GM21423 (cell line): ENCODE measurements at regions not wholly inside any gene's neighbourhood (a gene's known extent, or its start where the extent isn't known, plus 50 kb on each side); places are given as distances from the start of the nearest gene placed in this dataset.

Experiments
- ATAC-seq: cut with Tn5 transposase; IDR thresholded peaks from one replicate; pipeline ENCODE4 v1.9.1; 2021; ENCODE audit warnings: mild to moderate bottlenecking, moderate library complexity; ENCODE audit not compliant: unreplicated experiment

GRCh38 chr6:44701637-44702101 is 314.2 kb downstream of the CDC5L start:
- no peak for ATAC-seq

- ATAC-seq = no peak
Measured at GRCh38 chr6:44702292-44702691, 314.8 kb downstream of the CDC5L start.

GRCh38 chr6:44704240-44705150 is 317.0 kb downstream of the CDC5L start:
- ATAC-seq = no peak

GRCh38 chr6:44705596-44705995 is 318.1 kb downstream of the CDC5L start:
- no peak for ATAC-seq

GRCh38 chr6:44706011-44706410 is 318.5 kb downstream of the CDC5L start:
- no peak for ATAC-seq

GRCh38 chr6:44708208-44708607 is 320.7 kb downstream of the CDC5L start:
- ATAC-seq = no peak

GRCh38 chr6:44712353-44713111 is 325.0 kb downstream of the CDC5L start:
- no peak for ATAC-seq

- ATAC-seq = no peak
Measured at GRCh38 chr6:44715188-44715587, 327.7 kb downstream of the CDC5L start.

- no peak for ATAC-seq
Measured at GRCh38 chr6:44715925-44716324, 328.4 kb downstream of the CDC5L start.

GRCh38 chr6:44717431-44717830 is 329.9 kb downstream of the CDC5L start:
- ATAC-seq = no peak

- no peak for ATAC-seq
Measured at GRCh38 chr6:44721954-44722578, 334.6 kb downstream of the CDC5L start.

- no peak for ATAC-seq
Measured at GRCh38 chr6:44722736-44723135, 335.2 kb downstream of the CDC5L start.

GRCh38 chr6:44723439-44724197 is 336.1 kb downstream of the CDC5L start:
- no peak for ATAC-seq

- ATAC-seq = no peak
Measured at GRCh38 chr6:44725070-44725469, 337.6 kb downstream of the CDC5L start.

GRCh38 chr6:44727651-44728630 is 340.4 kb downstream of the CDC5L start:
- ATAC-seq = no peak

- ATAC-seq = no peak
Measured at GRCh38 chr6:44730771-44731391, 343.4 kb downstream of the CDC5L start.

- no peak for ATAC-seq
Measured at GRCh38 chr6:44731485-44732095, 344.1 kb downstream of the CDC5L start.

- no peak for ATAC-seq
Measured at GRCh38 chr6:44732243-44732642, 344.7 kb downstream of the CDC5L start.

- ATAC-seq = no peak
Measured at GRCh38 chr6:44733126-44733525, 345.6 kb downstream of the CDC5L start.
